ENCODE measurements at regions not wholly inside any gene's neighbourhood (a gene's known extent, or its start where the extent isn't known, plus 50 kb on each side); places are given as distances from the start of the nearest gene placed in this dataset.
A peak's percentile ranks its signal among the peaks of the same experiment; 100 is the strongest.
"Not testable (repeated sequence)": the region's sequence is repeated elsewhere in the genome, so short reads cannot be mapped to it uniquely, and the experiment has no call there.

DNA sequence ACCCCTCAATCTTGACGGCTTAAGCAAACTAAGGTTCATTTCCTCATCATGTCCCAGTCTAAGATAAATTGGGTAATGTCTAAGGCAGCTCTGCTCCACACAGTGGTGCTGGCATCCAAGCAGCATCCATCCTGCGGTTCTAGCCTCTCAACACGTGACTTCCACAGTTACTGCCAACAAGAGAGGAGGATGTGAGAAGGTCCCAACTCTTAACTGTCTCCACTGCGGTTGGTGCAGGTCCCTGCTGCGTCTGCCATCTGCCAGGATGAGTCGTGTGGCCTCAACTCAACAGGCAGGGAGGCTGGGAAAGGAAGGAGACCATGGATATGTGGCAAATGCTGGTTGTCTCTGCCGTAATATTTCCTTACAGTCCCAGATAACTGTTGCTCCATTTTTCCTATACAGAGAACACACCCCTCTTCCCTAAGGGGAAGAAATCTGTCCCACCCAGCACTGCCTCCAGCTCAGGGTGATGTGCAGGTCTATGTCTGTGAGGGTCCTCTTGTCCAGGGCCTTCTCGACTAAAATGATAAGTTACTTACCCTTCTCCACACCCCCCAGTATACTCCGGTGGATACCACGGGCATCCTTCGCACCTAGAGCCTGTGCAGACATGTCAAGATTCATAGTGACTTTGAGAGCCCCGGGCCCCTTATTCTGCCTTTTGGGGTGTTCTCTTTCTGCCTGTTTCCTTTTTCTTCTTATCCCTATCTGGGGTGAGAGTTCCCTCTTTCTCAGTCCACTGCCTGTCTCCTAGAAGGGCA, 64.7 kb downstream of the KCNJ18 start:
- DNase-seq (ENCODE audit: low spot score), result no peak

DNA sequence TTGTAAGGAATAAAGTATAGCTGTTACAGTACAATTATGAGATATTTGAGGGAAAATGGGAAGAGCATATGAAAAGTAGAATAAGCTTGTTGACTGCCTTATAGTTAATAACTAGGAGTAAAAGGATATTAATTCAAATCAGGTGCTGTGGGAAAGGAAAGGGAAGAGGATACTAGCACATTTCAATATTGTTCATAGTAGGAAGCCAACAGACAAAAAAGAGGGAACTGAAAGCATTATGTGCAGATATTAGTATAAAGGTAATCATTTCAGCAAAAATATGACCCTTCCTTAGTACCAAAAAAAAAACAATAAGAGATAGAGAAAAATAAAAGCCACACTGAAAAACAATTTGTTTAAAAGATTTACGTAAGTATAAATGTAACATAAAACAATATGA, 67.3 kb downstream of the KCNJ18 start:
- DNase-seq (ENCODE audit: low spot score), result not testable (repeated sequence)

DNA sequence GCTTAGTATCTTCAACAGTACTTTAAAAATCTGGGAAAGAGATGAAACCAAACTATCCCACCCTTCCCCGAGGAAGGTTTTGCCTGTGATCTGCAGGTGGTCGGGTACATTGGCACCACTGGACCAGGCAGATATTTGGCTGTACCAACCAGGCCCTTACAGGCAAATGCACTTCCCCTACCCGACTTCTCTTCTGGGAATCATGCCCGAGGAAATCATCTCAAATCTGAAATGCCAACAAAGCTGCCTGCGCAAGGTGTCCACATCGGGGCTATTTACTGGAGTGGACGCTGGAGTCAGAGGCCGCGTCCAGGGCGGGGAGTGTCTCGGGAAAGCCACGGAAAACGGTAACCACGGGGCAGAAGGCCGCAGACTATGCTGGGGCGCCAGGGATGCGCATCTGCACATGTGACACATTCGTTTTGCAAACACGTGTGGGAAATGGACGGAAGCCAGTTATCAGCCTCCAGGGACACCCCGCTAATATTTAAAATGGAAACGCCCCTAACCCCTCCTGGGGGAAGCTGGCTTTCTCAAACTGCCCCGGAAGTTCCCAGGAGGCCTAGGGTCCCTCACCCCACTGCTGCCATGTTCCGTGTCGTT, 71.5 kb downstream of the KCNJ18 start:
- DNase-seq (ENCODE audit: low spot score), result not testable (repeated sequence)

DNA sequence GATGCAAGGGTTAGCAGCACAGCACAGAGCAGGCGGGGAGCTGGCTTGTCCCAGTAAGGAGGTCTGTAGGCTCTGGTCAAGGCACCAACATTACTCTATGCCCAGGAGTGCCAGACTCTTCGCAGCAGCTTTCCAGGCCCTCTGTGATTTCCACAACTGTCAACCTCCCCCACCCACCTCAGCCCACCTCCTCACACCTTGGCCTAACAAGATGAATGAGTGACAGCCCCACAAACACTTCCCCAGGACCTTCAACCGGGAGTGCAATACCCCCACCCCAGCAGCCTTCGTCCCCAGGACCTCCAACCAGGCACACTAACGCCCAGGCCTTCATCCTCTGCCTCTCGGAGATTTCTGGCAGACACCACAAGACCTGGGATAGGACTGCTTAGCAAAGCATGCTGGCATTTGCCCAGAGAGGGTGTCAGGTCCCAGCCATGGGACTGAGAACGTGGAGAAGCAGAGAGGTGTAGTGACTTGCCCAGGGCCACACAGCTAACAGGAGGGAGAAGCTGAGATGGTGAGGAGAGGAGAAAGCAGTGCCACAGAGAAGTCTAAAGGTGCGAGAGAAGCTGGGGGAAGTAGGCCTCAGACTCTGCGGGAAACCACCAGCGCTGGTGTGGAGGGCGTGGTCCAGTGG, 73.4 kb downstream of the KCNJ18 start:
- DNase-seq (ENCODE audit: low spot score), result not testable (repeated sequence)

DNA sequence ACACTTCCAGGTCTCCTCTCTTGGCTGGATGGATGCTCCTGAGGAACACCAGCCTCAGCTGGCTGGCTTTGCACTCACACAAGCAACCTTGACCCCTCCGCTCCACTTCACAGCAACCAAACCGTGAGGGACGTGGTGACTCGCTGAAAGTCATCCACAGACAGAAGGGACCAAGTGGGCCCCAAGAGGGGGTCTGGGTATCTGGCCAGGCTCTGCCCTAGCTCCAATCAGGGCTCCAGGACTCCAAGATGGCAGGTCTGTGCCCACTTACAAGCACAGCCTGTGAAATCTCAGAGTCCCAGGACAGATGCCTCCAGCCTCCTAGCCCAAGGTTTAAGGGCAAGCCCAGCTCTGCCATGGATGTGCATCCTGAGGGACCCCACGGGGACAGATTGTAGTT, 74.2 kb downstream of the KCNJ18 start:
- not testable (repeated sequence) for DNase-seq (ENCODE audit: low spot score)

DNA sequence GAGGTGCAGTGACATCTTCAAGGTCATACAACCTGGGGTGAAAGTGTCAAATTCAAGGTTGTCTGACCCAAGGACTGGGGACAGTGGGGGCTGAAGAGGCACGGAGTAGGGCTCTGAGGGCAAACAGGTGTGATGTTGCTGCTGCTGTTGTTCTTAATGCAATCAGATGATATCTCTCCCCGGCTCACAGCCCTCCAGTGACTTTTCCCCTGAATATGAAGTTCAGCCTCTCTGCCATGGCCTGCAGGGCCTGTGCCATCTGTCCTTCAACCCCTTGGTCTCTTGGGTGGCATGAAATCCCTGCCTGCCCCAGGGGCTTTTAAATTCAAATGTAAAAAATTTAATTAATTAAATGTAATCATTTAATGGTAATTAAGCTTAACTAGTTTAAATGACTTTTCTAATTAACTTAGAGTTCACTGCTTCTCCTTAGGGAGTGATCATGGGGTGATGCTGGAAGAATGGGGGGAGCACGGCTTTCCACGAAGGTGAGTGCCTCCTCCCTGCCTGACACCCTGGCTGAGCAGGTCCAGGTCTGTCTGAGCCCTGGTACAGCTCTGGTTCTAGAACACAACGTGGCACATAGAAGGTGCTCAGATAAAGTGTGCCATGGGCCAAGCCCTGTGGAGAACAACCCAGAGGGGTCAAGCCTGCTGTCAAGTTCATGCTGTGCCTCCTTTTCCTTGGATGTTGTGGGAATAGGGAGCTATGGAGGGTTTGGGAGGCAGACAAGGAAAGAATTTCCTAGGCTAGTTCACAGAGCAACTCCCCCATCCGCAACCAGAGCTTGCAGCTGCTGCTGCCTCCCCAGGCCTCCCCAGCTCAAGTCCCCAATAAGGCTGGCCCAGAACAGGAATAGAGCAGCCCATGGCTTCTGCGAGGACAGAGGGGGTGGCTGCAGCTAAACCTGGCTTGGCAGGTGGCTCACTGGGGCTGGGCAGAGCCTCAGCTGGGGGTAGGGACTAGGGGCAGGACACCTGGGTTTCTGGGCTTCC, 75.1 kb downstream of the KCNJ18 start:
- not testable (repeated sequence) for DNase-seq (ENCODE audit: low spot score)

DNA sequence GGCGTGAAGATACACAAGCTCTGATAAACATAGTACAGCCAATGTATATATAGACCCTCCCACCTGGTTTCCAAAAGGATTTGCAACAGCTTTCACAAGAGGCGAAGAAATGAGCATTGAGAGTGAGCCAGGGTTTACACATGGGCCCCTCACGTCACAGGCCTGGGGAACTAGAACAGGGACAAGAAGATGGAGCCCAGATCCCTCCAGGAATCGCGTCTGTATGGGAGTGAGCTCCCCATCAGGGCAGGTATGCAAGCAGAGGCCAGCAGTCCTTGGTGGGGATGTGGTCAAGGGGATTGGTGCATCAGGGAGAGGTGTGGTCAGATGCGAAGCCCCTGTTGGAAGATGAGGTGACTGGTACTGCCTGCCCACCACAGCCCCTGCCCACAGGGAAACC, 75.9 kb downstream of the KCNJ18 start:
- not testable (repeated sequence) for DNase-seq (ENCODE audit: low spot score)

DNA sequence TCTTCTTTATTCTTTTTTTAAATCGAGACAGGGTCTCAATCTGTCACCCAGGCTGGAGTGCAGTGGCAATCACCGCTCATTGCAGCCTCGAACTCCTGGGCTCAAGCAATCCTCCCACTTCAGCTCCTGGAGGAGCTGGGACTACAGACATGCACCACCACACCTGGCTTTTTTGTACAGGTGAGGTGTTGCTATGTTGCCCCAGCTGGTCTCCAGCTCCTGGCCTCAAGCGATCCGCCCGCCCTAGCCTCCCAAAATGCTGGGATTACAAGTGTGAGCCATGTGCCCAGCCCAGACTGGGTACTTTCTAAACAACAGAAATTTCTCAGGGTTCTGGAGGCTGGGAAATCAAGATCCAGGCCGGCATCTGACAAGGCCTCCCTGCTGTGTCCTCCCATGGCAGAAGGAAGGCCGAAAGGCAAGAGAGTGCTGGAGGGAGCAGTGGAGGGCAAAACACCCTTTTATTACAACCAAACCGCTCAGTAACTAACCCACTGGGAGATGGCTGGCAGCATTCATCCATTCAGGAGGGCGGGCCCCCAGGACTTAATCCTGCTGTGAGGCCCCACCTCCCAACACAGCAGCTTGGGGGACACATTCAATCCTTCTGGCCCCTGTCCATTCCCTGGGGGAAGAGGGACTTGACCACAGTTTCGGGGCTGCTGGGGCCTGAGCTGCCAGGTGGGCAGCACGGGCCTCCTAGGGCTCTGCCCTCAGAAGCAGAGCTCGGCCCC, 76.6 kb downstream of the KCNJ18 start:
- not testable (repeated sequence) for DNase-seq (ENCODE audit: low spot score)

DNA sequence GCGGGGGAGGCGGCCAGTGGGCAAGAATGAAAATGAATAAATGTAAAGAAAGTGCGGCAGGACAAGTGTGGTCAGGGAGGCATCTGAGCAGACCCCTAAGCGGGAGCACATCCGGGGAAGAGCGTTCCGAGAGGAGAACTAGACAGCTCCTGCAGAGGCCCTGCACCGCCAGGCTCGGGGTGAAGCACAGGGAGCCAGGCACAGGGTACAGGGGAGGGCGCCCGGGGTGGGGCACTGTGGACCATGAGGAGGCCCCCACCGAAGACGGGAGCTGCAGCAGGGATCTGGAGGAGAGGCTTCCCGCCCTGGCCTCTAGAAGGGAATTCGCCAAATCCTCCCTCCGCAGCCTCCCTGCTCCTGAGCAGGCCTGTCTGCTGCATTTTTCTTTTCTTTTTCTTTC, 77.5 kb downstream of the KCNJ18 start:
- not testable (repeated sequence) for DNase-seq (ENCODE audit: low spot score)

DNA sequence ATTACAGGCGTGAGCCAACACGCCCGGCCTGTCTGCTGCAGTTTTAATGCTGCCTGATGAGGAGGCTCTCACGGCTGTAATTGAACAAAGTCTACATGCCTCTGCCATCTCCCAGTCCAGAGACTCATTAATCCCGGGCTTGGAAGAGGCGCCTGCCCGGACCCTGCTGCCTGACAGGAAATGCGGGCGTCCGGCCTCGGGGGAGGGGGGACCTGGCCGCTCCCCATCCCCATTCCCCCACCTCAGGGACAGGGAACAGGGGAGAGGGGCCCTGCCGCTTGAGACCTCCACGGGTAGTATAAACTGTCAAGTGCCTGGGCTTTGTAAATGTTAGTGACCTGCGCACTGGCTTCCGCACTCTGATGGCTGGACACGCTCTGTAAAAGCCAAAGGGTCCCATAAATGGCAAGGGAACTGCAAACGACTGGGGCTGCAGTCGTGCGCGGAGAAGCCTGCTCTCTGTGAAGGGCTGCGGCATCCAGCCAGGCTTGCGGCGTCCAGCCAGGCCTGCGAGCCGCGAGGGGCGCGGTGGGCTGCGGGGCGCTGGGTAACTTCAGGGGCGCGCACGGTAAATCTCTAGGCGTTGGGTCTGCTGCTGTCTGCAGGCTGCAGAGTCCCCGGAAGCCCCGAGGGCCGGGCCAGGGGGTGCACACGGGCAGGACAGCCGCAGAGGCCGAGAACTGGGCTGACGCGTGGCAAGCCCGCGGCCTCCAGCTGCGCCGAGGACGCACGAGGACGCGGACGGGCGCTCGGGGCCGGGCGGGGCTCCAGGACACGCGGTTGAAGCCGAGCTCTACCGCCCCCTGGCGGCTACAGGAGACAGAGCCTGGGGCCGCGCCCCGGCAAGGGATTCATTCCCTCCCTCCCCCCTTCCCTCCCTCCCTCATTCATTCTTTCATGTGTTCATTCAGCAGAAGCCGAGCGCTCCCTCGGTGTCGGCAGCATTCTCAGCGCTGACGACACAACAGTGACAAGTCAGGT, 78.4 kb downstream of the KCNJ18 start:
- DNase-seq (ENCODE audit: low spot score), result not testable (repeated sequence)

DNA sequence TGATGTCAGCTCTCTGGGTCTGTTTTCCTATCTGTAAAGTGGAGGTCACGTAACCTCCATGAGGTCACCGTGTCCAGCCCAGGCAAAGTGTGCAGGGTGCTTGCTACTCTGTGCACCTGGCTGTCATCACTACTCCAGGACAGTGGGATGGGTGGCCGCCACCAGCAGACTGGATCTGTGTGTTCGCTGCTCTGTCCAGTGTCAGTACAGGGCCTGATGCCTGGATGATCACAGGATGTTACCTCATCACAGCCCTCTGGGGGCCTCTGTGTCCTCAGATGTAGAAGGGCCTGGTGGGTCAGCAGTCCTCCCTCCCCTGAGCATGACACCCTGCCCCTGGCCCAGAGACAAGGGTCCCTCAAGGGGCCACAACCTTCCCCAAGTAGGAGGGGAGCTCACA, 80.0 kb downstream of the KCNJ18 start:
- no peak for DNase-seq (ENCODE audit: low spot score)

DNA sequence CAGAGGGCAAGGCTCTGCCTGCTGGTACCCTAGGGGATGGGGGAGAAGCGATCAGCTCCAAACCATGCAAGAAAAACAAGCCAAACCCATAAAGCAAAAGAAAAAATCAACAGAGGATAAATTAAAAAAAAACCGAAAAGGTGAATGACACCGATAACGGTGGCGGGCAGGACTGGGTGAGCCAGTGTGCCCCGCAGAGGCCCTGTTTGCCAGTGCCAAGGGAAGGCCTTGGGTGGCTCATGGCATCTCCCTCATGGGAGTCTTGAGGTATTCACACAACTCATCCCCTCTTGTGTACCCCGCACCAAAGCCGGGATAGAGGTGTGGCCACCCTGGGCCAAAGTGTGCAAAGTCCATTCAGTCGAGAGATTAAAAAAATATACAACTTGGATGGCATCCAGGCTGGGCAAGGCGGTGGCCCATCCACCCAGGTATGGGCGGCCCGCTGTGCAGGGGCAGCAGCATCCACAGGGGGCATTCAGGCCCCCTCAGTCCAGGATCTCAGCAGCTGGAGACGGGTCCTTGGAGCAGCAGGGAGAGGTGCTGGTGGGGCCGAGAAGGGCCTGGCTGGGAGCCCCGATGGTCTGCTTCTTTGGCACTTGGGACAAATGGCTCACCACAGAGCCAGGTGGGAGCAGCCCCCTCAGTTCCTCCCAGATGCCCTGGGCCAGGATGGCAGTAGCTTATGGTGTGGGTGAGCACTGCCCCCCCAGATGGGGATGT, 80.8 kb downstream of the KCNJ18 start:
- DNase-seq (ENCODE audit: low spot score), result not testable (repeated sequence)

DNA sequence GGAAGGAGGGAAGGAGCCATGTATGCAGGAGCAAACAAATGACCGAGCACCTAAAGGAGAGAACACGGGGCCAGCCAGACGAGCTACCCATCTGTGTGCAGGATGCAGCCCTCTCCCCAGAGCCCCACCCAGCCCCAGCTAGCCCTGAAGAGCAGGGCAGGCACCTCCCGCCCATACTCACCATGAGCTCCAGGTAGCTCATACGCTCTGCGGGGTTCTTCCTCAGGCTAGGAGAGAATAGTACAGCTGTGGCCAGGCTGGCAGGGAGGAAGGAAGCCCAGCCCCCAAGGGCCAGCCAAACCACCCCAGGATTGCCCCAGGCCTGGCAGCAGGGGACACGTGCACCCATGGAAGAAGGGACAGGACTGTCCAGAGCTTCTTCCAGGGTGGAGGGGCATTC, 81.9 kb downstream of the KCNJ18 start:
- DNase-seq (ENCODE audit: low spot score), result no peak

DNA sequence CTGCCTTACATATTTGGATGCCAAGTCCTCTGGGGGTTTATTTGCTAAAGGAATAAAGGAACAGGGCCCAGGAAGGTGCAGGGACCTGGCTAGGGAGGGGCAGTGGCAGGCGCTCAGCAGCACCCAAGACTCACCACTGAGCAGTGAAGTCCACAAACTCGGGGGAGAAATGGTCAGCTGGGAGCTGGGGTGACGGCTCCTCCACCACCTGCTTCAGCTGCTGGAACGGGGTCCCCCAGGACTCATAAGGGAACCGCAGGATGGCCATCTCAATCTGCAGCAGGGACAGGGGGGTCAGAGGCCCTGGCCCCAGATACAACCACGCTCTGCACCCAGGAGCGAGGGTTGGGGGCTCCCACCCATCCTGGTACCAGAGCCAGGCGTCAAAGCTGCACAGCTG, 83.2 kb downstream of the KCNJ18 start:
- not testable (repeated sequence) for DNase-seq (ENCODE audit: low spot score)

DNA sequence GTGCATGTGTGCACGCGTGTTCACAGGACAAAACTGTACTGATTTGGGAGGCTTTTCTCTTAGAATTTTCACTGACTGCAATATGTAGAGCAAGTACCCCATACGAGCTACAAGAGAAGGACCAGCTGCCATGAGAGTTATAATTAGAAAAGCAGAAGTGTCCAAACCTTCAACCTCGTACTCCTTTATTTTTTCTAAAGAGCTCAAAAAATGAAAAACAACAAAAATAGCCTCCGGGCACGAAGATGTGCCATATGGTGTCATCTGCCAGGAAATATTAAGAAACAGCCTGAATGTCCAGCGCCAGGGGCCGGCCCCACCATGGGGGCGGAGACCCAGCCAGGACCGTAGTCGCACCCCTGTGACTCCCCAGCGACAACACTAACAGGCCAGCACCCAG, 84.6 kb downstream of the KCNJ18 start:
- DNase-seq (ENCODE audit: low spot score), result not testable (repeated sequence)

DNA sequence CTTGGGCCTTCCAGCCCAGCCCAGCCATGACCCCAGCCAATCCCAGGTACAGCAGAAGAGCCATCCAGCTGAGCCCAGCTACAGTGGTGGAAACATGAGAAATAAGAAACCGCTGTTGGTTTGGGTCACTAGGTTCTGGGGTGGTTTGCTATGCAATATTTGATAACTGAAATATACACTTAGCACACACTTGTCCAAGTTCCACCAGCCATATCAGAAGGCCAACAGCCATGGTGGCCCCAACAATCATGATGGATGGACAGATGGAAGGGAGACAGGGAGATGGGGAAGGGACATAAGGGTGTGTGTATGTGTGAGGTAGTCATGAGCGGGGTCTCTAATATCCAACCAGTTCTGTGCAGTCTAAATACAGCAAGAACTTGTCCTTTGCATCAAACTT, 86.5 kb downstream of the KCNJ18 start:
- DNase-seq (ENCODE audit: low spot score), result peak; percentile 0

DNA sequence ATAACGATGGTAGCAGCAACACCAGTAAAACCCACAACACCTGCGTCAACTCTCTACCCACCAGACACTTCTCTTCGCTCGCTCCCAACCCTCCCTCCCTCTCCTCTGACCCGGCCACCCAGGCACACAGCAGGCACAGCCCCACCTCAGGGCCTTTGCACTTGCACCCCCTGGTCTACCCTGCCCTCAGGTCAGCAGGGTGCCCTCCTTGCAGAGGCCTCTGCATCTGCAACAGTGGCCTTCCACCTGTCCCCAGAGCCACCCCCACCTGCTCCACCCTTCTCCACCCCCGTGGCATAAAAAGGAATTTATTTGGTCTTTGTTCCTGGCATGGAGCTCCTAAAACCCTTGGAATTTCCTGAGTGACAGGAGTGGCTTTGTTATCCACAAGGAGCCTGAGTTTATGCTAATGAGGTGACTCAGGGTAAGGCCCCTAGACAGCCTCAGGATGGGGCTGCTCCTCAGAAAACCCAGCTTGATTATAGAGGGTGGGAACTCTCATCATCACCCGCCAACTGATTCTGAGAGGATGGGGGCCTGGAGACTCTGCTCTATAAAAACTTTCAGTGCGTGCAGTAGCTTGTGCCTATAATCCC, 88.1 kb downstream of the KCNJ18 start:
- DNase-seq (ENCODE audit: low spot score), result peak; percentile 0

DNA sequence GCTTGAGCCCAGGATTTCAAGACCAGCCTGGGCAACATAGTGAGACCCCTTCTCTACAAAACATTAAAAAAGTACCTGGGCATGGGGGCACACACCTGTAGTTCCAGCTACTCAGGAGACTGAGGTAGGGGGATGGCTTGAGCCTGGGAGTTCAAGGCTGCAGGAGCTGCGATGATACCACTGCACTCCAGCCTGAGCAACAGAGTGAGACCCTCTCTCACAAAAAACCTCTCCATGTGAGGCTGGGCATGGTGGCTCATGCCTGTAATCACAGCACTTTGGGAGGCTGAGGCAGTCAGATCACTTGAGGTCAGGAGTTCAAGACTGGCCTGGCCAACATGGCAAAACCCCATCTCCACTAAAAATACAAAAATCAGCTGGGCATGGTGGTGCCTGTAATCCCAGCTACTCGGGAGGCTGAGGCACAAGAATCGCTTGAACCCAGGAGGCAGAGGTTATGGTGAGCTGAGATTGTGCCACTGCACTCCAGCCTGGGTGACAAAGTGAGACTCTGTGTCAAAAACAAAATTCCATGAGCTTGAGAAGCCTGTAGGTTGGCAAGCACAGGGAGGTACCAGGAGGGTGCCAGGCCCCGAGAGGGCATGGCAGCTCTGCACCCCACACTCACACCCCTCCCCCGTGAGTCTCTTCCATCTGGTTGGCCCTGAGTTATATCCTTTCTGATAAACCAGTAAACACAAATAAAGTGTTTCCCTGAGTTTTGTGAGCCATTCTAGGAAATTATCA, 88.8 kb downstream of the KCNJ18 start:
- not testable (repeated sequence) for DNase-seq (ENCODE audit: low spot score)
